ENCODE measurements at regions not wholly inside any gene's neighbourhood (a gene's known extent, or its start where the extent isn't known, plus 50 kb on each side); places are given as distances from the start of the nearest gene placed in this dataset.

GRCh38 chr4:117447925-117448324, 362.5 kb upstream of the TRAM1L1 start:
- POLR2A ChIA-PET (ENCODE audit: unreplicated experiment) = no interaction called here

GRCh38 chr4:117455088-117455487, 369.7 kb upstream of the TRAM1L1 start:
- ChIA-PET CTCF (no interaction called here), POLR2A (ENCODE audit: unreplicated experiment) (no interaction called here)
- H4K20me1 ChIP-seq (ENCODE audit: insufficient read depth) = no peaks in the 10 kb centered on the region
- H3K36me3 ChIP-seq (ENCODE audit: low read depth) = no peaks in the 10 kb centered on the region
- H3F3A ChIP-seq (ENCODE audit: insufficient read depth, low read depth) = no peaks in the 10 kb centered on the region
- H3K27me3 ChIP-seq (ENCODE audit: insufficient read depth, low read depth) = no peaks in the 10 kb centered on the region
- H3K27ac ChIP-seq = no peak overlapping the region
- intact Hi-C loops (cut with micrococcal nuclease; ENCODE audit: unreplicated experiment) = no loop called here
- H3K9me2 ChIP-seq (ENCODE audit: insufficient read depth) = no peaks in the 10 kb centered on the region
- no peak overlapping the region for H2AFZ ChIP-seq
- DNase-seq = no peak
- no peaks in the 10 kb centered on the region for H3K79me2 ChIP-seq (ENCODE audit: low read depth)
- TF ChIP-seq EZH2 (IDR thresholded peaks at IDR 0.05; ENCODE audit: low read depth) (no peak), CTCF (conservative IDR thresholded peaks at IDR 0.05) (no peak)
- H3K9me3 ChIP-seq (ENCODE audit: insufficient read depth, low read depth) = no peaks in the 10 kb centered on the region
- no TSS peak for BruUV-seq (replicated peaks)
- no peak overlapping the region for H3K4me3 ChIP-seq
- no peak overlapping the region for H3K4me2 ChIP-seq
- H3K4me1 ChIP-seq (replicated peaks; ENCODE audit: insufficient read depth) = no peaks in the 10 kb centered on the region

More at GRCh38 chr4:117447925-117448324, 362.5 kb upstream of the TRAM1L1 start:
- Histone ChIP-seq H3K9me2 (ENCODE audit: insufficient read depth) (no peaks in the 10 kb centered on the region; the same call in 1 of the 2 replicates), H2AFZ (no peak overlapping the region), H3K27me3 (ENCODE audit: insufficient read depth, low read depth) (no peaks in the 10 kb centered on the region), H3K27ac (no peak overlapping the region), H3K4me2 (no peak overlapping the region), H3F3A (ENCODE audit: insufficient read depth, low read depth) (no peaks in the 10 kb centered on the region), H3K9me3 (ENCODE audit: insufficient read depth, low read depth) (no peaks in the 10 kb centered on the region), H3K4me3 (no peak overlapping the region), H3K36me3 (ENCODE audit: low read depth) (no peaks in the 10 kb centered on the region), H3K79me2 (ENCODE audit: low read depth) (no peaks in the 10 kb centered on the region), H3K4me1 (replicated peaks; ENCODE audit: insufficient read depth) (no peaks in the 10 kb centered on the region), H4K20me1 (ENCODE audit: insufficient read depth) (no peaks in the 10 kb centered on the region)
- BruUV-seq (replicated peaks) = no TSS peak
- TF ChIP-seq CTCF (conservative IDR thresholded peaks at IDR 0.05) = peak; percentile 35
- no peak for TF ChIP-seq EZH2 (IDR thresholded peaks at IDR 0.05; ENCODE audit: low read depth)
- no peak for DNase-seq
- intact Hi-C loops (cut with micrococcal nuclease; ENCODE audit: unreplicated experiment) = no loop called here
- CTCF ChIA-PET = no interaction called here

- BruUV-seq (replicated peaks) = no TSS peak
- Histone ChIP-seq H3K4me3 (no peak overlapping the region), H3K27me3 (ENCODE audit: insufficient read depth, low read depth) (no peaks in the 10 kb centered on the region), H3K27ac (no peak overlapping the region), H3K4me1 (replicated peaks; ENCODE audit: insufficient read depth) (no peaks in the 10 kb centered on the region), H3K36me3 (ENCODE audit: low read depth) (no peaks in the 10 kb centered on the region), H4K20me1 (ENCODE audit: insufficient read depth) (no peaks in the 10 kb centered on the region), H3K9me2 (ENCODE audit: insufficient read depth) (no peaks in the 10 kb centered on the region), H3K9me3 (ENCODE audit: insufficient read depth, low read depth) (no peaks in the 10 kb centered on the region), H3K4me2 (no peak overlapping the region), H3F3A (ENCODE audit: insufficient read depth, low read depth) (no peaks in the 10 kb centered on the region), H3K79me2 (ENCODE audit: low read depth) (no peaks in the 10 kb centered on the region), H2AFZ (no peak overlapping the region)
- DNase-seq = no peak
- TF ChIP-seq CTCF (conservative IDR thresholded peaks at IDR 0.05) (no peak), EZH2 (IDR thresholded peaks at IDR 0.05; ENCODE audit: low read depth) (no peak)
- ChIA-PET CTCF (no interaction called here), POLR2A (ENCODE audit: unreplicated experiment) (no interaction called here)
- intact Hi-C loops (cut with micrococcal nuclease; ENCODE audit: unreplicated experiment) = no loop called here
These were observed 381.0 kb upstream of the TRAM1L1 start for GRCh38 chr4:117466388-117466787.

Data from PC-9 (cell line).